DND-41 (cell line): ENCODE measurements at regions not wholly inside any gene's neighbourhood (a gene's known extent, or its start where the extent isn't known, plus 50 kb on each side); places are given as distances from the start of the nearest gene placed in this dataset.
"Not testable (repeated sequence)": the region's sequence is repeated elsewhere in the genome, so short reads cannot be mapped to it uniquely, and the experiment has no call there.

Experiments
- CTCF ChIP-seq: IDR thresholded peaks from 2 replicates; pipeline ENCODE4 v1.5.1; 2012; ENCODE audit warnings: borderline replicate concordance, low read length, moderate library complexity, mild to moderate bottlenecking; ENCODE audit not compliant: poor library complexity, severe bottlenecking; ENCODE audit errors: extremely low read depth
- EZH2 ChIP-seq: IDR thresholded peaks from 3 replicates; pipeline ENCODE4 v1.6.1; 2012; ENCODE audit warnings: borderline replicate concordance, low read depth, mild to moderate bottlenecking, moderate library complexity, low read length, inconsistent platforms; ENCODE audit not compliant: severe bottlenecking

- not testable (repeated sequence) for TF ChIP-seq EZH2, CTCF
Measured at GRCh38 chr21:22377795-22378194, 1379.6 kb downstream of the NCAM2 start.
